ENCODE measurements at regions not wholly inside any gene's neighbourhood (a gene's known extent, or its start where the extent isn't known, plus 50 kb on each side); places are given as distances from the start of the nearest gene placed in this dataset.

GRCh38 chr7:46886669-46887374 lies 695.1 kb downstream of the TNS3 start:
- intact Hi-C loops (cut with micrococcal nuclease): no loop called here

- intact Hi-C loops (cut with micrococcal nuclease): no loop called here
Measured at GRCh38 chr7:46885167-46885566, 696.7 kb downstream of the TNS3 start.

GRCh38 chr7:46881507-46882127 lies 700.3 kb downstream of the TNS3 start:
- intact Hi-C loops (cut with micrococcal nuclease): no loop called here

- intact Hi-C loops (cut with micrococcal nuclease): no loop called here
Measured at GRCh38 chr7:46880508-46881196, 701.3 kb downstream of the TNS3 start.

GRCh38 chr7:46879783-46880182 lies 702.1 kb downstream of the TNS3 start:
- intact Hi-C loops (cut with micrococcal nuclease): no loop called here

- intact Hi-C loops (cut with micrococcal nuclease): no loop called here
Measured at GRCh38 chr7:46871516-46871915, 710.4 kb downstream of the TNS3 start.

- intact Hi-C loops (cut with micrococcal nuclease): no loop called here
Measured at GRCh38 chr7:46864716-46865115, 717.2 kb downstream of the TNS3 start.

- intact Hi-C loops (cut with micrococcal nuclease): no loop called here
Measured at GRCh38 chr7:46859963-46860475, 721.9 kb downstream of the TNS3 start.

- intact Hi-C loops (cut with micrococcal nuclease): no loop called here
Measured at GRCh38 chr7:46855851-46856250, 726.1 kb downstream of the TNS3 start.

- intact Hi-C loops (cut with micrococcal nuclease): no loop called here
Measured at GRCh38 chr7:46854958-46855473, 726.9 kb downstream of the TNS3 start.

GRCh38 chr7:46853451-46853850 lies 728.5 kb downstream of the TNS3 start:
- intact Hi-C loops (cut with micrococcal nuclease): no loop called here

- intact Hi-C loops (cut with micrococcal nuclease): no loop called here
Measured at GRCh38 chr7:46852795-46853194, 729.1 kb downstream of the TNS3 start.

GRCh38 chr7:46850563-46851330 lies 731.2 kb downstream of the TNS3 start:
- intact Hi-C loops (cut with micrococcal nuclease): no loop called here

GRCh38 chr7:46848944-46849343 lies 733.0 kb downstream of the TNS3 start:
- intact Hi-C loops (cut with micrococcal nuclease): no loop called here

- intact Hi-C loops (cut with micrococcal nuclease): no loop called here
Measured at GRCh38 chr7:46848311-46848710, 733.6 kb downstream of the TNS3 start.

GRCh38 chr7:46847126-46847525 lies 734.8 kb downstream of the TNS3 start:
- intact Hi-C loops (cut with micrococcal nuclease): no loop called here

GRCh38 chr7:46844486-46844885 lies 737.4 kb downstream of the TNS3 start:
- intact Hi-C loops (cut with micrococcal nuclease): no loop called here

GRCh38 chr7:46841248-46841647 lies 740.7 kb downstream of the TNS3 start:
- intact Hi-C loops (cut with micrococcal nuclease): no loop called here

GRCh38 chr7:46839651-46840050 lies 742.3 kb downstream of the TNS3 start:
- intact Hi-C loops (cut with micrococcal nuclease): no loop called here

- intact Hi-C loops (cut with micrococcal nuclease): no loop called here
Measured at GRCh38 chr7:46838463-46838862, 743.4 kb downstream of the TNS3 start.

- intact Hi-C loops (cut with micrococcal nuclease): no loop called here
Measured at GRCh38 chr7:46835556-46835955, 746.4 kb downstream of the TNS3 start.

All from T-helper 2 cell treated with Interferon-gamma antibody and Interleukin-4, amounts not matched to agents 100 ng/mL and 5 ng/mL, for 36 hours (primary cell).